CD14-positive monocyte (primary cell): ENCODE measurements at regions not wholly inside any gene's neighbourhood (a gene's known extent, or its start where the extent isn't known, plus 50 kb on each side); places are given as distances from the start of the nearest gene placed in this dataset.

ENCODE experiments used
- DNase-seq, 3 donors: peaks; one replicate each; pipeline ENCODE4 v3.0.0-alpha.2; 2011 to 2022
- H2AFZ ChIP-seq: 2 replicates; pipeline ENCODE4 v1.6.0; 2012; ENCODE audit warnings: mild to moderate bottlenecking, low read depth, low read length, inconsistent platforms; ENCODE audit not compliant: insufficient read depth, poor library complexity, severe bottlenecking
- H3K27ac ChIP-seq, 2 donors: 1 replicate in 1 of 2; 2 replicates in 1 of 2; pipeline ENCODE4 v1.5.1; 2012 to 2013; ENCODE audit warnings: low read length in 2 of 2, control low read depth in 1 of 2, inconsistent platforms in 1 of 2, low read depth in 1 of 2, mild to moderate bottlenecking in 1 of 2
- H3K27me3 ChIP-seq, 2 donors: one replicate each; pipeline versions ENCODE4 v1.6.0 to v1.6.1; 2011 to 2013; ENCODE audit warnings: low read length in 2 of 2; ENCODE audit not compliant: control insufficient read depth in 2 of 2, insufficient read depth in 2 of 2
- H3K36me3 ChIP-seq, 2 donors: replicated peaks in 1 of 2; 1 replicate in 1 of 2; 2 replicates in 1 of 2; pipeline versions ENCODE4 v1.5.1 to v1.6.1; 2012 to 2013; ENCODE audit warnings: low read length in 2 of 2, control low read depth in 1 of 2, inconsistent platforms in 1 of 2, mild to moderate bottlenecking in 1 of 2; ENCODE audit not compliant: insufficient read depth in 2 of 2, control insufficient read depth in 1 of 2
- H3K4me1 ChIP-seq, 2 donors: 1 replicate in 1 of 2; 2 replicates in 1 of 2; pipeline versions ENCODE4 v1.5.1 to v1.6.1; 2012 to 2013; ENCODE audit warnings: low read length in 2 of 2, control low read depth in 1 of 2, inconsistent platforms in 1 of 2, mild to moderate bottlenecking in 1 of 2, moderate library complexity in 1 of 2; ENCODE audit not compliant: insufficient read depth in 2 of 2, control insufficient read depth in 1 of 2
- H3K4me2 ChIP-seq: replicated peaks from 2 replicates; pipeline ENCODE3; 2012; ENCODE audit warnings: low read length, moderate library complexity, mild to moderate bottlenecking; ENCODE audit not compliant: poor library complexity, severe bottlenecking; ENCODE audit errors: extremely low read depth
- H3K4me3 ChIP-seq, 3 experiments: fragments of 200-600 bp in 1 of 3; sonication (generic) in 1 of 3; replicated peaks in 1 of 3; 1 replicate in 2 of 3; 2 replicates in 1 of 3; pipeline ENCODE4 v1.5.1; 2011 to 2013; ENCODE audit warnings: low read length in 3 of 3, mild to moderate bottlenecking in 3 of 3, control low read depth in 2 of 3, low read depth in 2 of 3, inconsistent platforms in 1 of 3, moderate library complexity in 1 of 3
- H3K79me2 ChIP-seq: 2 replicates; pipeline ENCODE4 v1.6.0; 2012; ENCODE audit warnings: mild to moderate bottlenecking, control low read depth, inconsistent platforms, low read length, moderate library complexity; ENCODE audit not compliant: insufficient read depth
- H3K9ac ChIP-seq: 2 replicates; pipeline ENCODE4 v1.6.0; 2017; ENCODE audit warnings: low read length, mild to moderate bottlenecking; ENCODE audit not compliant: insufficient read depth, poor library complexity, severe bottlenecking
- H3K9me3 ChIP-seq, 2 donors: replicated peaks in 1 of 2; 1 replicate in 1 of 2; 2 replicates in 1 of 2; pipeline versions ENCODE4 v1.5.1 to v1.6.1; 2012 to 2013; ENCODE audit warnings: low read length in 2 of 2, control low read depth in 1 of 2; ENCODE audit not compliant: control insufficient read depth in 1 of 2, insufficient read depth in 1 of 2
- H4K20me1 ChIP-seq: 2 replicates; pipeline ENCODE4 v1.6.0; 2012; ENCODE audit warnings: mild to moderate bottlenecking, low read length, control low read depth, moderate library complexity; ENCODE audit not compliant: insufficient read depth
- H3K27ac Mint-ChIP-seq, 7 donors: one replicate each; pipeline ENCODE4 v1.8.0; 2020; ENCODE audit warnings: mild to moderate bottlenecking in 7 of 7, mixed read lengths in 7 of 7, moderate library complexity in 6 of 7, inconsistent platforms in 2 of 7
- H3K27me3 Mint-ChIP-seq, 3 donors: one replicate each; pipeline ENCODE4 v1.8.0; 2021 to 2022; ENCODE audit warnings: low read depth in 3 of 3, mild to moderate bottlenecking in 3 of 3, mixed read lengths in 3 of 3, moderate library complexity in 3 of 3, inconsistent platforms in 1 of 3
- H3K36me3 Mint-ChIP-seq, 2 donors: one replicate each; pipeline ENCODE4 v1.8.0; 2020; ENCODE audit warnings: mixed read lengths in 2 of 2, inconsistent platforms in 1 of 2, mild to moderate bottlenecking in 1 of 2
- H3K4me1 Mint-ChIP-seq: one replicate; pipeline ENCODE4 v1.8.0; 2020; ENCODE audit warnings: mild to moderate bottlenecking, mixed read lengths
- H3K4me3 Mint-ChIP-seq, 2 donors: one replicate each; pipeline ENCODE4 v1.8.0; 2020; ENCODE audit warnings: mild to moderate bottlenecking in 2 of 2, mixed read lengths in 2 of 2, moderate library complexity in 1 of 2
- H3K9me3 Mint-ChIP-seq, 7 donors: one replicate each; pipeline ENCODE4 v1.8.0; 2020 to 2022; ENCODE audit warnings: mixed read lengths in 7 of 7, mild to moderate bottlenecking in 6 of 7, moderate library complexity in 6 of 7, inconsistent platforms in 2 of 7
- WGBS: methylation state at CpG from one replicate; pipeline ENCODE4 v1.1.5; 2013; ENCODE audit warnings: missing lambda C conversion rate; ENCODE audit not compliant: insufficient coverage; 5-methylcytosine and 5-hydroxymethylcytosine counted together
- intact Hi-C, 2 donors: fragments of 100-400 bp; cut with micrococcal nuclease; formaldehyde crosslinking; loops; one replicate each; pipeline versions ENCODE4 v1.15.0 to v1.15.1; 2023
- TF ChIP-seq, protein P1 (sequence below): fragments of 200-600 bp; IDR thresholded peaks from one replicate; pipeline ENCODE4 v1.8.0; 2022; ENCODE audit warnings: antibody characterized with exemption, mild to moderate bottlenecking

DNA sequence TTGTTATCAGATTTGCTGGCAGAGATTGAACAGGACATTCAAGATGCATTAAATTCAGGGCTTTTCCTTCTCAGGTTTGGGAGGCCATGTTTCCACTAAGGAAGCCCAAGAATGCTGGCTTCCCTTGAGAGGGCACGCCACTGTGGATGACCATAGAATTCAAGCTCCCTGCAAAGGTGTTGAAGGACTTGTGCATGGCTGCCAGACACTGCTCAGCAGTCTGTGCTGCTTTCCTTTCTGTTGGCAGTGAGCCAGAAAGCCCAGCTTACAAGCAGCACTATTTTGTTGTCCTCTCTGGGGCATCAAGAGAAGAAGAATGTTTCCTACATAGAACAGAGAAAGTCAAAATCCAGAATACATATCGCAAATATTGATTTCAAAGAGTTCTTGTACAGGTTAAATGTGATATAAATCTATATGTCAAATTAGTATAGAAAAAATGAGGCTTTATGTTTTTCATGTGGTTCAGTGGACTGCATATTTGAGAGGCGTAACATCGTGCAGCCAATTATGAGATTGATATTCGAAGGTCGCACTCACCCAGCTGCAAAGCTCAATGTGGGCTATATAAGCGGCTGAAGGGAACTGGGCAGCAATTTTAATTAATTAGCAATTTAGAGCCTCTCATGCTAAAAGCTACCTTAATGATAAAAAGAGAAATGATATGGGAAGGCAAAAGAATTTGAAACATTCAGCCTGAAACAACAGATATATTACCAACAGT, 103.1 kb upstream of the ISL1 start:
- no peaks in the 10 kb centered on the region for H3K36me3 Mint-ChIP-seq
- Histone ChIP-seq H3K79me2 (no peaks in the 10 kb centered on the region), H3K36me3 (no peaks in the 10 kb centered on the region), H3K4me3 (no peak overlapping the region), H4K20me1 (no peaks in the 10 kb centered on the region), H2AFZ (no peak overlapping the region), H3K4me1 (no peaks in the 10 kb centered on the region), H3K9me3 (peaks cover 0 to 4% of the 10 kb centered on the region in 2 donors), H3K27me3 (no peaks in the 10 kb centered on the region), H3K9ac (no peak overlapping the region), H3K27ac (no peak overlapping the region), H3K4me2 (no peak overlapping the region)
- H3K4me3 Mint-ChIP-seq = no peak overlapping the region
- TF ChIP-seq, protein P1, sequence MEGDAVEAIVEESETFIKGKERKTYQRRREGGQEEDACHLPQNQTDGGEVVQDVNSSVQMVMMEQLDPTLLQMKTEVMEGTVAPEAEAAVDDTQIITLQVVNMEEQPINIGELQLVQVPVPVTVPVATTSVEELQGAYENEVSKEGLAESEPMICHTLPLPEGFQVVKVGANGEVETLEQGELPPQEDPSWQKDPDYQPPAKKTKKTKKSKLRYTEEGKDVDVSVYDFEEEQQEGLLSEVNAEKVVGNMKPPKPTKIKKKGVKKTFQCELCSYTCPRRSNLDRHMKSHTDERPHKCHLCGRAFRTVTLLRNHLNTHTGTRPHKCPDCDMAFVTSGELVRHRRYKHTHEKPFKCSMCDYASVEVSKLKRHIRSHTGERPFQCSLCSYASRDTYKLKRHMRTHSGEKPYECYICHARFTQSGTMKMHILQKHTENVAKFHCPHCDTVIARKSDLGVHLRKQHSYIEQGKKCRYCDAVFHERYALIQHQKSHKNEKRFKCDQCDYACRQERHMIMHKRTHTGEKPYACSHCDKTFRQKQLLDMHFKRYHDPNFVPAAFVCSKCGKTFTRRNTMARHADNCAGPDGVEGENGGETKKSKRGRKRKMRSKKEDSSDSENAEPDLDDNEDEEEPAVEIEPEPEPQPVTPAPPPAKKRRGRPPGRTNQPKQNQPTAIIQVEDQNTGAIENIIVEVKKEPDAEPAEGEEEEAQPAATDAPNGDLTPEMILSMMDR = no peak
- WGBS = 100% methylated on average over 3 of the region's 7 CpGs
- no peak overlapping the region for H3K27ac Mint-ChIP-seq
- intact Hi-C loops = no loop called here
- DNase-seq = no peak
- H3K27me3 Mint-ChIP-seq = no peaks in the 10 kb centered on the region
- no peaks in the 10 kb centered on the region for H3K4me1 Mint-ChIP-seq
- H3K9me3 Mint-ChIP-seq = peaks cover 0 to 20% (median 2%) of the 10 kb centered on the region in 7 donors

DNA sequence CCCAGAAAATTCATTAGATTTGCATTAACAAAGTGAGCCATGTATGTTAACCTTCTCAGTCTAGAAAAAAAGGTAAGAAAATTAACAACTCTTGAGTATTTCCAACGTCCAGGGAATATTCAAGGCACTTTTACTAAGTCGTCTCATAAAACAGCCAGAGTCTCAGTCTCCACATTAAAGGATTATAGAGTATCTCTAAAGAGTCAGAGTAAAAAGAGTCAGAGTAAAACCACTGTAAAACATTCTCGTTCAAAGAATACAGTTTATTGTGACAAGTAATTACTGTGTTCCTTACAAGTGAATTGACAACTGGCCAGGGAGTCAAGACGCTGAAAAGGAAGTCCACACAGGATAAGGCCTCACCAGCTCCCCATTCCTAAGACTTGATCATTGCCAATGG, 97.2 kb upstream of the ISL1 start:
- no peaks in the 10 kb centered on the region for H4K20me1 ChIP-seq
- Mint-ChIP-seq H3K9me3 (peaks cover 0 to 6% (median 2%) of the 10 kb centered on the region in 7 donors), H3K4me3 (no peak overlapping the region), H3K27me3 (no peaks in the 10 kb centered on the region), H3K27ac (no peak overlapping the region), H3K36me3 (no peaks in the 10 kb centered on the region), H3K4me1 (no peaks in the 10 kb centered on the region)
- H3K9ac ChIP-seq = no peak overlapping the region
- no peak overlapping the region for H2AFZ ChIP-seq
- no peaks in the 10 kb centered on the region for H3K9me3 ChIP-seq
- H3K4me1 ChIP-seq = no peaks in the 10 kb centered on the region
- no peak overlapping the region for H3K27ac ChIP-seq
- intact Hi-C loops = no loop called here
- H3K79me2 ChIP-seq = no peaks in the 10 kb centered on the region
- H3K4me2 ChIP-seq = no peak overlapping the region
- no peak for DNase-seq
- no peaks in the 10 kb centered on the region for H3K36me3 ChIP-seq
- TF ChIP-seq, protein P1 = no peak
- WGBS = no CpG with 5 or more reads among the region's 4 CpGs
- H3K27me3 ChIP-seq = no peaks in the 10 kb centered on the region
- no peak overlapping the region for H3K4me3 ChIP-seq
